ENCODE measurements at regions not wholly inside any gene's neighbourhood (a gene's known extent, or its start where the extent isn't known, plus 50 kb on each side); places are given as distances from the start of the nearest gene placed in this dataset.

DNA sequence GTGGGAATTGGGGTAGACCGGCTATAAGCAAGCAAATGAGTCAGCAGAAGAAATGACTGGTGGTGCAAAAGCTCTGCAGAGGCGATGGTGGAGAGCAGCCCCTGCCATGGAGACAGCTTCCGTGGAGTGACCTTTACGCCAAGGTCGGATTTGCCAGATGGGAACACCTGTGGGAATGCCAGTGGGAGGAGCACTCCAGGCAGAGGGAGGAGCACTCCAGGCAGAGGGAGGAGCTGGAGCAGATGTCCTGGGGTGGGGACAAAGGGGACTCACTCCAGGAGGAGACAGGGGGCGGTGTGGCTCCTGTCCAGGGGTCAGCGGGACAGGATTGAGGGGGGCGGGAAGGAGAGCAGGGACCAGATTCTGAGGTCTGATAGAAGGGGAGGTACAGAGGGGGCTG lies 258.8 kb upstream of the CTBP2 start:
- no peak for ATAC-seq
- Histone ChIP-seq H3K36me3 (no peaks in the 10 kb centered on the region), H3K27ac (no peak overlapping the region), H3K4me3 (no peak overlapping the region), H3K27me3 (no peaks in the 10 kb centered on the region), H3K4me1 (no peaks in the 10 kb centered on the region), H3K9me3 (no peaks in the 10 kb centered on the region)
- WGBS (ENCODE audit: insufficient coverage, low coverage, low lambda C conversion rate, missing lambda C conversion rate) = 33% methylated on average over 6 of the region's 8 CpGs
- DNase-seq = no peak
- TF ChIP-seq POLR2A (IDR thresholded peaks at IDR 0.05) = no peak
- TF ChIP-seq, protein P1, sequence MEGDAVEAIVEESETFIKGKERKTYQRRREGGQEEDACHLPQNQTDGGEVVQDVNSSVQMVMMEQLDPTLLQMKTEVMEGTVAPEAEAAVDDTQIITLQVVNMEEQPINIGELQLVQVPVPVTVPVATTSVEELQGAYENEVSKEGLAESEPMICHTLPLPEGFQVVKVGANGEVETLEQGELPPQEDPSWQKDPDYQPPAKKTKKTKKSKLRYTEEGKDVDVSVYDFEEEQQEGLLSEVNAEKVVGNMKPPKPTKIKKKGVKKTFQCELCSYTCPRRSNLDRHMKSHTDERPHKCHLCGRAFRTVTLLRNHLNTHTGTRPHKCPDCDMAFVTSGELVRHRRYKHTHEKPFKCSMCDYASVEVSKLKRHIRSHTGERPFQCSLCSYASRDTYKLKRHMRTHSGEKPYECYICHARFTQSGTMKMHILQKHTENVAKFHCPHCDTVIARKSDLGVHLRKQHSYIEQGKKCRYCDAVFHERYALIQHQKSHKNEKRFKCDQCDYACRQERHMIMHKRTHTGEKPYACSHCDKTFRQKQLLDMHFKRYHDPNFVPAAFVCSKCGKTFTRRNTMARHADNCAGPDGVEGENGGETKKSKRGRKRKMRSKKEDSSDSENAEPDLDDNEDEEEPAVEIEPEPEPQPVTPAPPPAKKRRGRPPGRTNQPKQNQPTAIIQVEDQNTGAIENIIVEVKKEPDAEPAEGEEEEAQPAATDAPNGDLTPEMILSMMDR (IDR thresholded peaks at IDR 0.05) = no peak
- intact Hi-C loops (cut with DNase I) = no loop called here

DNA sequence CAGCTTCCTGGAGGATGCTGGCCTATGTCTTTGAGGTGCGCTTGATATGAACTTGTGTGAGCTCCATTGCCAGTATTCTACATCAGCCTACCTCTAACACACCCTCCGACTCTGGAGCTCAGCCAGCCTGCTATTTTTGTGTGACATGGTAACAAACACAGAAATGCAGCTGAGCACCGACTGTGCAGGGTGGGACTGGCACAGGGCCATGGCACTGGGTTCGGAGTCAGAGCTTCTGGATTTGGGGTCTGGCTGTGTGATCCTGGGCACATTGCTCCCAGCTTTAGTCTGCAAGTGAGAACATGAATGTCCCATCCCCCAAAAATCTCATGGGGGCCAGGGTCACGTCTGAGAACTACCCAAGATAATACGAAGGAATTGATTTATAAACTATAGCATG lies 257.2 kb upstream of the CTBP2 start:
- TF ChIP-seq POLR2A (IDR thresholded peaks at IDR 0.05) = no peak
- TF ChIP-seq, protein P1 (IDR thresholded peaks at IDR 0.05) = no peak
- ATAC-seq (no peak), DNase-seq (no peak)
- no peaks in the 10 kb centered on the region for H3K9me3 ChIP-seq
- H3K27ac ChIP-seq = no peak overlapping the region
- no peaks in the 10 kb centered on the region for H3K27me3 ChIP-seq
- no peak overlapping the region for H3K4me3 ChIP-seq
- H3K36me3 ChIP-seq = no peaks in the 10 kb centered on the region
- H3K4me1 ChIP-seq = no peaks in the 10 kb centered on the region
- 49% methylated on average over 6 of the region's 6 CpGs for WGBS (ENCODE audit: insufficient coverage, low coverage, low lambda C conversion rate, missing lambda C conversion rate)
- intact Hi-C loops (cut with DNase I) = no loop called here

DNA sequence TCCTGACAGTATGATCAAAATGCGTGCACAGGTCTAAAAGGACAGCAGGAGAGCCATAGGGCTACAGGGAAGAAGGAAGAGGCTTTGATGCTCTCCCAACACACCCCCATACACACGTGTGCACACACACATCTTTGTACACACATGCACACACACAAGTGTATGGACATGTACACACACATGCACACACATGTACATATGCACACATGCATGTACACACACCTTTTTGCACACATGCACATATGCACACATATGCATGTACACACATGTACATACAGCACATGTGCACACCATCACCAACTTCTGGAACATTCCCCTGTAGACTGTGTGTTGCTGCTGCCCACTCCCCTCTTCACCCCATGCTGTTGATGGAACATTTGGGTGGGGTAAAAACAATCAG lies 255.6 kb upstream of the CTBP2 start:
- WGBS (ENCODE audit: insufficient coverage, low coverage, low lambda C conversion rate, missing lambda C conversion rate) = 71% methylated on average over 1 of the region's 2 CpGs
- DNase-seq = no peak
- Histone ChIP-seq H3K27me3 (no peaks in the 10 kb centered on the region), H3K4me1 (no peaks in the 10 kb centered on the region), H3K27ac (no peak overlapping the region), H3K4me3 (no peak overlapping the region), H3K9me3 (no peaks in the 10 kb centered on the region), H3K36me3 (no peaks in the 10 kb centered on the region)
- ATAC-seq = no peak
- no peak for TF ChIP-seq POLR2A (IDR thresholded peaks at IDR 0.05)
- TF ChIP-seq, protein P1 (IDR thresholded peaks at IDR 0.05) = no peak
- intact Hi-C loops (cut with DNase I) = no loop called here

DNA sequence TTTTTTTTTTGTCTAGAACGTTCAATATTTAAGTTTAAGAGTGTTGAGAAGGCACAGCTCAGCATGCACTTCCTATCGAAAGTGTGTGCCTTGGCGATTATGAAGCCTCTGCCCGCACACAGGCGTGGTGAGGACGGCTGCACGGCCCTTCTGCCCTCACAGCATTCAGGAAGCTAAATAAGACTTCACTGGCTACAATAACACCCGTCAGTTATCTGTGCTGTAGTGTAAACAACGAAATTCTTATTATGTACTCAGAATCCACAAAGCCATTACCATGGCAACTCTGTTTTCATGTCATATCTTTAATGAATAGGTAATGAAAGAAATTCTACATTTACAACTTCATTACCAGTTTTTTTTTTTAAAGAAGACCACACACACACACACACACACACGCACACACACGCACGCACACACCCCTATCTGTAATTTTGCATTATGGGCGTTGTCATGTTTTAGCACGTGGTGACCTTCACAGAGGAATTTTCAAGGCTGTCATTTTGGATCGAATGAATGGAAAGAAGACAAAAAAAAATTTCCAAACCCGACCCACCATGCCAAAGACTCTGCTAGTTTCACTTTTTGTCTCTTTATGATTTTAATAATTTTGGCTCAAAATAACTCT lies 254.8 kb upstream of the CTBP2 start:
- WGBS (ENCODE audit: insufficient coverage, low coverage, low lambda C conversion rate, missing lambda C conversion rate) = 41% methylated on average over 16 of the region's 16 CpGs
- Histone ChIP-seq H3K27me3 (no peaks in the 10 kb centered on the region), H3K36me3 (no peaks in the 10 kb centered on the region), H3K4me3 (no peak overlapping the region), H3K4me1 (no peaks in the 10 kb centered on the region), H3K9me3 (no peaks in the 10 kb centered on the region), H3K27ac (no peak overlapping the region)
- peak in 1 of 4 donors; percentile 29 for ATAC-seq
- intact Hi-C loops (cut with DNase I) = no loop called here
- no peak for TF ChIP-seq POLR2A (IDR thresholded peaks at IDR 0.05)
- TF ChIP-seq, protein P1 (IDR thresholded peaks at IDR 0.05) = no peak
- DNase-seq = no peak

DNA sequence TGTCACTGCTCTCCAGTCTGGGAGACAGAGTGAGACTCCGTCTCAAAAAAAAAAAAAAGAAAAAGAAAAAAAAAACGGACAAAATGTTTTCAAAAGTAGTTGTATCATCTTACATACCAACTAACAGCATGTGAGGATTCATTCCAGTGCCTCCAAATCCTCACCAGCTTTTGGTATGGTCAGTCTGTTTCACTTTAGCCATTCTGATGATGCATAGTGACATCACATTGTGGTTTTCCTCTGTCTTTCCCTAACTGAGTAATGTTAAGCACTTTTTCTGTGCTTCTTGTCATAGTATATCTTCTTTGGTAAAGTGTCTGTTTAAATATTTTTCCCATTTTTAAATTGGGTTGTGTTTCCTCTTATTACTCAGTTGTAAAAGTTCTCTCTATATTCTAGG lies 251.4 kb upstream of the CTBP2 start:
- intact Hi-C loops (cut with DNase I) = no loop called here
- Histone ChIP-seq H3K4me1 (no peaks in the 10 kb centered on the region), H3K36me3 (no peaks in the 10 kb centered on the region), H3K27me3 (no peaks in the 10 kb centered on the region), H3K27ac (no peak overlapping the region), H3K9me3 (no peaks in the 10 kb centered on the region), H3K4me3 (no peak overlapping the region)
- no peak for ATAC-seq
- DNase-seq = no peak
- WGBS (ENCODE audit: insufficient coverage, low coverage, low lambda C conversion rate, missing lambda C conversion rate) = 13% methylated on average over 1 of the region's 2 CpGs
- no peak for TF ChIP-seq POLR2A (IDR thresholded peaks at IDR 0.05)
- TF ChIP-seq, protein P1 (IDR thresholded peaks at IDR 0.05) = no peak

Measured in right lobe of liver (tissue), 6 donors.